GM18517 (cell line): ENCODE measurements at regions not wholly inside any gene's neighbourhood (a gene's known extent, or its start where the extent isn't known, plus 50 kb on each side); places are given as distances from the start of the nearest gene placed in this dataset.
"Not testable (repeated sequence)": the region's sequence is repeated elsewhere in the genome, so short reads cannot be mapped to it uniquely, and the experiment has no call there.

ENCODE experiments used
- ATAC-seq: cut with Tn5 transposase; IDR thresholded peaks from one replicate; pipeline ENCODE4 v1.9.1; 2021; ENCODE audit warnings: mild to moderate bottlenecking, moderate library complexity; ENCODE audit not compliant: unreplicated experiment

DNA sequence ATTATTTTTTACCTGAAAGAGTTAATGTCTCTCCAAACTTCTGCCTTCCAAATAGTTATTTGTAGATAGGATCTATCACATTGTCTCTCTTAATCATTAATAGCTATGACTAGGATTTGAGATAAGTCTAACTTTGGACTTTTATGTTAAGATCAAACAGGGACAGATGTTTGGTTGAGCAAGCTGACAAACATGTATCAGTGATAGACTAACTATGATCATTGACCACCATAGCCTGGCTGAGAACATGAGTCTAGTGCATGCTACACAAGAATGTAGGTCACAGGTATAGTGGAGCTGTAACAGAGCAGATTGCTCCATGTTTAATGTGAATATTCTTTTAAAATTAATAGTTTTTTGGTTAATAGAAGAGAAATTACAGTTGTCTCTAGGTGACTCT, 52.0 kb downstream of the SYT15B start:
- ATAC-seq = not testable (repeated sequence)

DNA sequence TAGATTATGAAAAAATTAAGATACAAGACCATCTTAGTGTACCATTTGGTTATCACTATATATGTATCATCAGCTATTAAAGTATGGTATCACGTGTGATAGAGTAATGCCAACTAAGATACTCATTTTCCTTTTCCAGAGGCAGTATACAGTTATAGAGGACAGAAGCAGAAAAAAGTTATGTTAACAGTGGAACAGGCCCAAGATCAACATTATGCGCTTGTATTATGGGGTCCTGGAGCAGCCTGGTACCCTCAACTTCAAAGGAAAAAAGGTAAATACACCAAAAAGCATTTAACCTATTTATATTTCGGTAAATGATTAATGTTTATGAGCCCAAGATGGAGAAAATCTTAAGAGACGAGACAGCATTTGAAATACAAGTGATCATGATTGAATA, 52.9 kb downstream of the SYT15B start:
- not testable (repeated sequence) for ATAC-seq

DNA sequence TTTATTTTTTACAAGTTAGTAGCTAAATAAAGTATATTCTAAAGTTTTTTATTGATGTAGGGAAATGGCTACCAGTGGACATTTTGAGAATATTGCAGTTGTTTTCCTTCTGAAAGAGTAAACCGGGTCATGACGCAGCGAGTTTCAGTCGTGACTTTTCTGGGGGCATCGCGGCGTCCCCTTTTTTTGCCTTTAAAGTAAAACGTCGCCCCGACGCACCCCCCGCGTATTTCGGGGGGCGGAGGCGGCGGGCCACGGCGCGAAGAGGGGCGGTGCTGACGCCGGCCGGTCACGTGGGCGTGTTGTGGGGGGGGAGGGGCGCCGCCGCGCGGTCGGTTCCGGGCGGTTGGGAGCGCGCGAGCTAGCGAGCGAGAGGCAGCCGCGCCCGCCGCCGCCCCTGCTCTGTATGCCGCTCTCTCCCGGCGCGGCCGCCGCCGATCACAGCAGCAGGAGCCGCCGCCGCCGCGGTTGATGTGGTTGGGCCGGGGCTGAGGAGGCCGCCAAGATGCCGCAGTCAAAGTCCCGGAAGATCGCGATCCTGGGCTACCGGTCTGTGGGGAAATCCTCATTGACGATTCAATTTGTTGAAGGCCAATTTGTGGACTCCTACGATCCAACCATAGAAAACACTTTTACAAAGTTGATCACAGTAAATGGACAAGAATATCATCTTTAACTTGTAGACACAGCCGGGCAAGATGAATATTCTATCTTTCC, 57.5 kb downstream of the SYT15B start:
- peak; percentile 94 for ATAC-seq

DNA sequence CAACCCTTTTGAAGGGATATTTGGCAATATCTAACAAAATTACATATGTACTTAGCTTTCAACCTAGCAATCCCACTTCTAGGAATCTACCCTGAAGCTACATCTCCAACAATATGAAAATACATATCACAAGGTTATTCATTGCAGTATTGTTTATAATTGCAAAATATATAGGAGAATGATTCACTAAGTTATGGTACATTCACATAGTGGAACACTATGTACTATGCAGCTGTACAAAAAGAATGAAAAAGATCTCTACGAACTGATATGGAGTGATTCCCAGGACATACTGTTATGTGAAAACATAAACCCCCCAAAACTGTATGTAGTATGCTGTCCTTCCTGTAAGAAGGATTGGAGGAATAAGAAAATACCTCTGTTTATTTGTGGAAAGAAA, 62.1 kb downstream of the SYT15B start:
- ATAC-seq = not testable (repeated sequence)

DNA sequence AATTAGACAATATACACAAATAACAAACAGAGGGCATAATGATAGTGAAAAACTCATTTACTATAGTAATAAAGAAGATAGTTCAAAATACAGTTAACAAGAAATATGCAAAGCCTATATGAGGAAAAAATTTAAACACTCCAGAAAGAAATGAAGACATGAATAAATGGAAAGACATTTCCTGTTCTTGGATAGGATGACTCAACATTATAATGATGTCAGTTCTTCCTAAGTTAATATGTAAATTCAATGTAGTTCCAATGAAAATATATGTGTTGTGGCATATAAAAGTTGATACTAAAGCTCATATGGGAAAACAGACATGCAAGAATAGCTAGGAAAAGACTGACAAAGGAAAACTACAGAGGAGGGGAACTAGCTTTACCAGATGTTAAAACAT, 63.5 kb downstream of the SYT15B start:
- ATAC-seq = not testable (repeated sequence)

DNA sequence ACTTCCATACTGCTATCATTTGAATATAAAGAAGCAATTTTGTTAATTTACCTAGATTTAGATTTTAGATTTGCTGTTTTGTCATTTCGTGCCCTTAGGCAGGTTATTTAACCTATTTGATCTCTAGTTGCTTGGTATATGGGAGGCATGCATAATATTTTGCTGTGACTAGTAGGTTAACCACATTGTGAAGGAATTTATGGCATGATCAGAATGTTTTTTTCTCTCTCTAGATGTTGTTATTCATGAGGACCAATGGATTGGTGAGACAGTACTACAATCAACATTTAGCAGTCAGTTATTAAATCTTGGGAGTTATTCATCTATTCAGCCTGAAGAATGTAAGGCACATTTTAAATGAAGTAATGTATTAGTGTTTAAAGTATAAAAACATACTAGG, 67.2 kb downstream of the SYT15B start:
- not testable (repeated sequence) for ATAC-seq

GRCh38 chr10:47695149-47695548, 68.2 kb downstream of the SYT15B start:
- not testable (repeated sequence) for ATAC-seq

DNA sequence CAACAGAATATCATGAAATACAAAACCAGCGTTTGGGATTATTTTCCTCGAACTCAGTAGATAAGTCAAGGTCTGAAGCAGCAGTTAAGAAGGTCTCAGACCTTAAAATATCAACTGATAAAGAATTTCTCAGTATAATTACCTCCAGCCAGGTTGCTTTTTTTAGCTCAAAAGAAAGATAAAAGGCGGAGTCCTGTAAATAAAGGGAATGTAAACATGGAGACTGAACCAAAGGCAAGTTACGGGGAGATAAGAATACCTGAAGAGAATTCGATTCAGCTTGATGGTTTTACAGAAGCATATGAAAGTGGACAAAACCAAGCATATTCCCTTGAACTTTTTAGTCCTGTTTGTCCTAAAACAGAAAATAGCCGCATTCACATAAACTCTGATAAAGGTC, 73.1 kb downstream of the SYT15B start:
- not testable (repeated sequence) for ATAC-seq

GRCh38 chr10:47683826-47684475, 79.4 kb downstream of the SYT15B start:
- not testable (repeated sequence) for ATAC-seq

GRCh38 chr10:47681638-47681990, 81.8 kb downstream of the SYT15B start:
- not testable (repeated sequence) for ATAC-seq

- not testable (repeated sequence) for ATAC-seq
Measured at GRCh38 chr10:47680848-47681637, 82.3 kb downstream of the SYT15B start.

GRCh38 chr10:47676102-47676501, 87.3 kb downstream of the SYT15B start:
- ATAC-seq = not testable (repeated sequence)

- ATAC-seq = not testable (repeated sequence)
Measured at GRCh38 chr10:47675577-47675976, 87.8 kb downstream of the SYT15B start.

GRCh38 chr10:47673128-47673527, 90.3 kb downstream of the SYT15B start:
- ATAC-seq = not testable (repeated sequence)

- not testable (repeated sequence) for ATAC-seq
Measured at GRCh38 chr10:47670857-47671256, 92.5 kb downstream of the SYT15B start.

- not testable (repeated sequence) for ATAC-seq
Measured at GRCh38 chr10:47661955-47662577, 101.3 kb downstream of the SYT15B start.

DNA sequence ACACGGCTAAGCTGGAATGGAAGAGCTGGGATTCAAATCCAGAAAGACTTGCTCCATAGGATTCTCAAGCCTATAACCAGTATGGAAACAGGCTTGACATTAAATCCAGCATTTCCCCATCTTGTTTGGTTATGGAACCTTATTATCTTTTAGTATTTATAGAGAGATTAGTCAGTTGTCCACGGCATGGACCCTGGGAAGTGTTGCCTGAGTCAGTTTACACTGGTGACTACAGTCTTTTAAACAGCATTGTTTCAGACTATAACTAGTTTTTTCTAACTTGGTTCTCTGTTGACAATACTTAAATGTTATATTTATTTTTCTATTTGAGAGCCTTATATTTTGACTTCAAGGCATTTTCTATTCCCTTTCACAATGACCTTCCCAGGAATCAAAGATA, 106.7 kb downstream of the SYT15B start:
- ATAC-seq = not testable (repeated sequence)

DNA sequence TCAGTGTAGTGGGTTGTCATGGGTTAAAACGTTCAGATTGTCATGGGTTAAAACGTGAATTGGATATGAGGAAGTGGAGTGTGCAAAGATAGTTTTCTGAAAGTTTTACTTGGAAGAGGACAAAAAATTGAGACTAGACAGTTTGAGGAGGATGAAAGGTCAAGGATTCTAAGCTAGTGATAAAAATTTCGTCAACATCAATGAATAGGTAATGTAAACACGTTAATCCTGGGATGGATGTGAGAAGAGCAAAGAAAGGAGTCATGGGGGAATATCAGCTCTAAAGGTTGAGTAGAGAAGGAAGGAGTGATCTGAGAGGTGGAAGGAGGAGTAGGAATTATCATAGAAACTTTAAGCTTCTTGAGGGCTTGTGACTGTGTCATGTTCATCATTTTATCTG, 109.2 kb downstream of the SYT15B start:
- not testable (repeated sequence) for ATAC-seq

GRCh38 chr10:47648594-47648993, 114.8 kb downstream of the SYT15B start:
- ATAC-seq = not testable (repeated sequence)

- ATAC-seq = not testable (repeated sequence)
Measured at GRCh38 chr10:47647523-47648101, 115.8 kb downstream of the SYT15B start.
